HepG2 (cell line): ENCODE measurements at regions not wholly inside any gene's neighbourhood (a gene's known extent, or its start where the extent isn't known, plus 50 kb on each side); places are given as distances from the start of the nearest gene placed in this dataset.

ENCODE experiments used
- ATAC-seq: fragments of 200-7000 bp; cut with Tn5 transposase; 3 replicates; pipeline ENCODE4 v1.9.1; 2020; ENCODE audit warnings: mild to moderate bottlenecking, moderate library complexity
- BruUV-seq: library from RNA; stranded (reverse); fragments of 400-500 nt; replicated peaks from 2 replicates; lab custom pipeline; 2021; lab: Mats Ljungman, UMichigan
- CTCF ChIA-PET: fragments of 300-600 bp; formaldehyde crosslinking; extraction: SDS; loops from one replicate; lab custom pipeline; 2021; ENCODE audit warnings: low total read pairs, inconsistent platforms, low intra/inter-chr PET ratio; lab: Yijun Ruan, JAX
- POLR2A ChIA-PET: fragments of 350-600 bp; sonication (Branson Sonifier 250); formaldehyde crosslinking; loops from one replicate; lab custom pipeline; 2020; ENCODE audit warnings: antibody characterized with exemption, inconsistent platforms; lab: Yijun Ruan, JAX
- DNase-seq: peaks from one replicate; pipeline ENCODE4 v3.0.0-alpha.2; 2015; ENCODE audit warnings: low spot score
- FAIRE-seq: peaks from 3 replicates; lab custom pipeline; 2011; peaks lifted over from hg19 to GRCh38; lab: Jason Lieb, UNC
- H2AFZ ChIP-seq: one replicate; pipeline ENCODE4 v1.6.1; 2011; ENCODE audit warnings: low read length, inconsistent platforms
- H3K27ac ChIP-seq: fragments of 300-600 bp; 3 replicates; pipeline ENCODE4 v1.8.0; 2011; ENCODE audit warnings: mixed run types, mild to moderate bottlenecking, mixed read lengths, low read length, inconsistent platforms; ENCODE audit not compliant: insufficient read depth; ENCODE audit errors: extremely low read length
- H3K27me3 ChIP-seq, 2 experiments: fragments of 200-600 bp in 1 of 2; 2 replicates in 1 of 2; 3 replicates in 1 of 2; pipeline versions ENCODE4 v1.6.0 to v1.8.0; 2011; ENCODE audit warnings: low read length in 2 of 2, mild to moderate bottlenecking in 2 of 2, moderate library complexity in 2 of 2, inconsistent platforms in 1 of 2; ENCODE audit not compliant: insufficient read depth in 2 of 2, control insufficient read depth in 1 of 2
- H3K36me3 ChIP-seq, 2 experiments: fragments of 200-600 bp in 1 of 2; replicated peaks in 1 of 2; 2 replicates in 1 of 2; 3 replicates in 1 of 2; pipeline versions ENCODE4 v1.5.1 to v1.8.0; 2011; ENCODE audit warnings: low read length in 2 of 2, inconsistent platforms in 1 of 2; ENCODE audit not compliant: insufficient read depth in 2 of 2, control insufficient read depth in 1 of 2
- H3K4me1 ChIP-seq: 2 replicates; pipeline ENCODE4 v1.5.1; 2012; ENCODE audit warnings: low read length, inconsistent platforms; ENCODE audit not compliant: insufficient read depth
- H3K4me2 ChIP-seq: 2 replicates; pipeline ENCODE4 v1.6.0; 2011; ENCODE audit warnings: low read depth, low read length, inconsistent platforms
- H3K4me3 ChIP-seq, 3 experiments: fragments of 200-600 bp in 1 of 3; sonication (generic), shearing (Covaris generic) in 1 of 3; replicated peaks in 1 of 3; 2 replicates each; pipeline ENCODE4 v1.5.1; 2011 to 2016; ENCODE audit warnings: low read length in 3 of 3, inconsistent platforms in 2 of 3, low read depth in 2 of 3, mild to moderate bottlenecking in 2 of 3, control low read depth in 1 of 3, mixed read lengths in 1 of 3; ENCODE audit not compliant: insufficient read depth in 1 of 3
- H3K79me2 ChIP-seq: one replicate; pipeline ENCODE4 v1.6.1; 2011; ENCODE audit warnings: low read length, inconsistent platforms; ENCODE audit not compliant: insufficient read depth
- H3K9ac ChIP-seq: 2 replicates; pipeline ENCODE4 v1.6.0; 2011; ENCODE audit warnings: mild to moderate bottlenecking, low read depth, low read length, inconsistent platforms; ENCODE audit not compliant: insufficient read depth
- H3K9me3 ChIP-seq: 2 replicates; pipeline ENCODE4 v1.5.1; 2012; ENCODE audit warnings: mild to moderate bottlenecking, low read length
- H4K20me1 ChIP-seq: 2 replicates; pipeline ENCODE4 v1.6.0; 2011; ENCODE audit warnings: inconsistent platforms, mild to moderate bottlenecking, low read length, moderate library complexity; ENCODE audit not compliant: insufficient read depth
- AGO2 ChIP-seq: fragments of 200-400 bp; formaldehyde crosslinking; optimal IDR thresholded peaks from 2 replicates; pipeline ENCODE3; 2017; ENCODE audit warnings: mild to moderate bottlenecking, low read depth, low read length, moderate library complexity
- AKAP8 ChIP-seq: sonication (generic); formaldehyde crosslinking; IDR thresholded peaks from 2 replicates; pipeline ENCODE4 v1.5.1; 2020; ENCODE audit warnings: mild to moderate bottlenecking, missing genetic modification reagents
- ARID2 ChIP-seq: sonication (generic); formaldehyde crosslinking; IDR thresholded peaks from 2 replicates; pipeline ENCODE4 v1.8.1; 2022; ENCODE audit warnings: mild to moderate bottlenecking, missing genetic modification reagents, borderline replicate concordance
- ATF1 ChIP-seq: IDR thresholded peaks from 2 replicates; pipeline ENCODE4 v1.6.1; 2016; ENCODE audit warnings: mild to moderate bottlenecking, control low read depth
- ELF1 ChIP-seq: sonication (generic); formaldehyde crosslinking; IDR thresholded peaks from 2 replicates; pipeline ENCODE4 v1.4.0; 2020; ENCODE audit warnings: missing genetic modification reagents
- FOXM1 ChIP-seq: sonication (generic); formaldehyde crosslinking; IDR thresholded peaks from 2 replicates; pipeline ENCODE4 v1.5.0; 2020; ENCODE audit warnings: missing genetic modification reagents
- HCFC1 ChIP-seq: fragments of 150-350 bp; IDR thresholded peaks from 2 replicates; pipeline ENCODE4 v1.6.1; 2014; ENCODE audit warnings: low read depth, low read length
- NFYB ChIP-seq: sonication (generic); formaldehyde crosslinking; IDR thresholded peaks from 2 replicates; pipeline ENCODE4 v1.4.0; 2020; ENCODE audit warnings: missing genetic modification reagents
- NR2F2 ChIP-seq: IDR thresholded peaks from 2 replicates; pipeline ENCODE4 v1.6.1; 2012; ENCODE audit warnings: low read depth, inconsistent platforms, borderline replicate concordance
- PHF21A ChIP-seq: sonication (generic); formaldehyde crosslinking; IDR thresholded peaks from 2 replicates; pipeline ENCODE4 v1.5.0; 2020; ENCODE audit warnings: mild to moderate bottlenecking, missing genetic modification reagents
- TMF1 ChIP-seq: sonication (generic); formaldehyde crosslinking; IDR thresholded peaks from 2 replicates; pipeline ENCODE4 v1.8.1; 2022; ENCODE audit warnings: low read depth, missing genetic modification reagents
- ZBTB1 ChIP-seq: sonication (generic); formaldehyde crosslinking; IDR thresholded peaks from 2 replicates; pipeline ENCODE4 v1.4.0; 2020; ENCODE audit warnings: missing genetic modification reagents, borderline replicate concordance
- ZBTB7B ChIP-seq: sonication (generic); formaldehyde crosslinking; IDR thresholded peaks from 2 replicates; pipeline ENCODE4 v1.4.0; 2020; ENCODE audit warnings: missing genetic modification reagents
- ZNF569 ChIP-seq: sonication (generic); formaldehyde crosslinking; IDR thresholded peaks from 2 replicates; pipeline ENCODE4 v1.5.0; 2020; ENCODE audit warnings: mild to moderate bottlenecking, missing genetic modification reagents, moderate library complexity, borderline replicate concordance
- ZNF614 ChIP-seq: IDR thresholded peaks from 2 replicates; pipeline ENCODE4 v1.6.1; 2018; ENCODE audit warnings: missing biosample characterization, missing genetic modification reagents, inconsistent platforms, borderline replicate concordance
- ZNF646 ChIP-seq: sonication (generic); formaldehyde crosslinking; IDR thresholded peaks from 2 replicates; pipeline ENCODE4 v1.9.0; 2021; ENCODE audit warnings: mild to moderate bottlenecking, missing genetic modification reagents
- ZNF839 ChIP-seq: sonication (generic); formaldehyde crosslinking; IDR thresholded peaks from 2 replicates; pipeline ENCODE4 v1.4.0; 2020; ENCODE audit warnings: missing genetic modification reagents, mild to moderate bottlenecking, borderline replicate concordance
- ZNF878 ChIP-seq: sonication (generic); formaldehyde crosslinking; IDR thresholded peaks from 2 replicates; pipeline ENCODE4 v1.8.1; 2023; ENCODE audit warnings: mild to moderate bottlenecking, missing genetic modification reagents, moderate library complexity
- WGBS: methylation state at CpG from one replicate; pipeline ENCODE4 v1.1.6; 2017; ENCODE audit warnings: low lambda C conversion rate; 5-methylcytosine and 5-hydroxymethylcytosine counted together
- in situ Hi-C: cut with HindIII; loops from 2 replicates; pipeline ENCODE4 v1.10.0; 2017; ENCODE audit warnings: low pct_unique_long_range_greater_than_20kb; ENCODE audit not compliant: extremely low pct_ligation_motif_present
- intact Hi-C: fragments of 100-400 bp; cut with micrococcal nuclease; formaldehyde crosslinking; loops from one replicate; pipeline ENCODE4 v1.10.0; 2022; ENCODE audit not compliant: unreplicated experiment
- TF ChIP-seq, protein P1 (sequence below): IDR thresholded peaks from 2 replicates; pipeline ENCODE4 v1.6.1; 2016; ENCODE audit warnings: missing biosample characterization, missing genetic modification reagents, low read depth

GRCh38 chr10:107692072-107692471 is 527.6 kb upstream of the SORCS1 start:
- no peaks in the 10 kb centered on the region; a peak in 1 of 5 replicates for H3K36me3 ChIP-seq
- H3K79me2 ChIP-seq, result no peaks in the 10 kb centered on the region
- no peak overlapping the region for H2AFZ ChIP-seq
- ChIA-PET POLR2A (no interaction called here), CTCF (no interaction called here)
- H3K9me3 ChIP-seq, result peaks cover 84% of the 10 kb centered on the region
- H3K4me1 ChIP-seq, result no peaks in the 10 kb centered on the region
- FAIRE-seq (no peak), ATAC-seq (no peak), DNase-seq (no peak)
- no peaks in the 10 kb centered on the region for H4K20me1 ChIP-seq
- no peak overlapping the region for H3K27ac ChIP-seq
- in situ Hi-C loops (no loop called here), intact Hi-C loops (no loop called here)
- 0% methylated on average over 1 of the region's 1 CpG for WGBS
- TF ChIP-seq ZNF646 (CRISPR knock-in tag) (no peak), ATF1 (no peak), AKAP8 (CRISPR knock-in tag) (no peak), ZNF569 (CRISPR knock-in tag) (no peak), TMF1 (CRISPR knock-in tag) (no peak), ZBTB7B (CRISPR knock-in tag) (no peak), AGO2 (no peak), NR2F2 (no peak), ZNF614 (CRISPR knock-in tag) (no peak), PHF21A (no peak), ZNF839 (CRISPR knock-in tag) (no peak), ELF1 (no peak), NFYB (CRISPR knock-in tag) (no peak), HCFC1 (no peak), FOXM1 (CRISPR knock-in tag) (no peak), ARID2 (CRISPR knock-in tag) (no peak), ZNF878 (CRISPR knock-in tag) (no peak), ZBTB1 (CRISPR knock-in tag) (no peak)
- TF ChIP-seq, protein P1, sequence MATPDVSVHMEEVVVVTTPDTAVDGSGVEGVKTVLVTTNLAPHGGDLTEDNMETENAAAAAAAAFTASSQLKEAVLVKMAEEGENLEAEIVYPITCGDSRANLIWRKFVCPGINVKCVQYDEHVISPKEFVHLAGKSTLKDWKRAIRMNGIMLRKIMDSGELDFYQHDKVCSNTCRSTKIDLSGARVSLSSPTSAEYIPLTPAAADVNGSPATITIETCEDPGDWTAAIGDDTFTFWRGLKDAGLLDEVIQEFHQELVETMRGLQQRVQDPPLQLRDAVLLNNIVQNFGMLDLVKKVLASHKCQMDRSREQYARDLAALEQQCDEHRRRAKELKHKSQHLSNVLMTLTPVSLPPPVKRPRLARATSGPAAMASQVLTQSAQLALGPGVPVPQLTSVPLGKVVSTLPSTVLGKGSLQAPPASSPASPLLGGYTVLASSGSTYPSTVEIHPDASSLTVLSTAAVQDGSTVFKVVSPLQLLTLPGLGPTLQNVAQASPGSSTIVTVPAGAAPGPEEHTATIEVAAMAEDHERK (CRISPR knock-in tag), result no peak
- BruUV-seq, result no TSS peak
- no peak overlapping the region for H3K4me2 ChIP-seq
- no peaks in the 10 kb centered on the region for H3K27me3 ChIP-seq
- no peak overlapping the region for H3K9ac ChIP-seq
- H3K4me3 ChIP-seq, result no peak overlapping the region
